Suprapubic skin (tissue), 3 donors: ENCODE measurements at regions not wholly inside any gene's neighbourhood (a gene's known extent, or its start where the extent isn't known, plus 50 kb on each side); places are given as distances from the start of the nearest gene placed in this dataset.

Source experiments
- EP300 ChIP-seq: sonication (generic); formaldehyde crosslinking; IDR thresholded peaks from one replicate; pipeline ENCODE4 v1.6.1; 2017; ENCODE audit warnings: antibody characterized with exemption
- POLR2A ChIP-seq, 2 donors: fragments of 450-650 bp; IDR thresholded peaks; one replicate each; pipeline ENCODE4 v1.6.1; 2017; ENCODE audit warnings: antibody characterized with exemption in 2 of 2, mild to moderate bottlenecking in 2 of 2, moderate library complexity in 2 of 2
- TF ChIP-seq, protein P1 (sequence below), 2 donors: fragments of 200-600 bp in 1 of 2; fragments of 450-650 bp in 1 of 2; sonication (generic) in 1 of 2; IDR thresholded peaks; one replicate each; pipeline ENCODE4 v1.5.1; 2016 to 2019; ENCODE audit warnings: antibody characterized with exemption in 2 of 2, mild to moderate bottlenecking in 1 of 2, moderate library complexity in 1 of 2

DNA sequence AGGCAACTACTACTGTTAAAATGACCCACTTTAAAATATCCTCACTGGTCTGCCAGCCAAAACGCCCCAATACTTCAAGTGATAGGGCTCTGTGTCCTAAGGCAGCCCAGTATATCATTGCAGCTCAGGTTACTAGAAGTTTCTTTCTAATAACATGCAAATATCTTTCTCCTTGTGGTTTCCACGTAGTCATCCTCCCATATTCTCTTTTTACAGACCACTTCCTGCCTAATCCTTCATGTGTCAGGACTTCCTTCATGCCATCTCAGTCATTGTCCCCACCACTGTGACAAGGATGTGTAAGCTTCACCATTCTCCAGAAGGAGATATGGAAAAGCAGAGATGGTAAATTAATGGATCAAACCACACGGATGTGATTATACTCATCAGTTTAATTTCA lies 813.7 kb downstream of the MAT2B start:
- TF ChIP-seq, protein P1, sequence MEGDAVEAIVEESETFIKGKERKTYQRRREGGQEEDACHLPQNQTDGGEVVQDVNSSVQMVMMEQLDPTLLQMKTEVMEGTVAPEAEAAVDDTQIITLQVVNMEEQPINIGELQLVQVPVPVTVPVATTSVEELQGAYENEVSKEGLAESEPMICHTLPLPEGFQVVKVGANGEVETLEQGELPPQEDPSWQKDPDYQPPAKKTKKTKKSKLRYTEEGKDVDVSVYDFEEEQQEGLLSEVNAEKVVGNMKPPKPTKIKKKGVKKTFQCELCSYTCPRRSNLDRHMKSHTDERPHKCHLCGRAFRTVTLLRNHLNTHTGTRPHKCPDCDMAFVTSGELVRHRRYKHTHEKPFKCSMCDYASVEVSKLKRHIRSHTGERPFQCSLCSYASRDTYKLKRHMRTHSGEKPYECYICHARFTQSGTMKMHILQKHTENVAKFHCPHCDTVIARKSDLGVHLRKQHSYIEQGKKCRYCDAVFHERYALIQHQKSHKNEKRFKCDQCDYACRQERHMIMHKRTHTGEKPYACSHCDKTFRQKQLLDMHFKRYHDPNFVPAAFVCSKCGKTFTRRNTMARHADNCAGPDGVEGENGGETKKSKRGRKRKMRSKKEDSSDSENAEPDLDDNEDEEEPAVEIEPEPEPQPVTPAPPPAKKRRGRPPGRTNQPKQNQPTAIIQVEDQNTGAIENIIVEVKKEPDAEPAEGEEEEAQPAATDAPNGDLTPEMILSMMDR (IDR thresholded peaks at IDR 0.05): no peak
- no peak for TF ChIP-seq POLR2A (IDR thresholded peaks at IDR 0.05)
- no peak for TF ChIP-seq EP300
